ENCODE measurements at regions not wholly inside any gene's neighbourhood (a gene's known extent, or its start where the extent isn't known, plus 50 kb on each side); places are given as distances from the start of the nearest gene placed in this dataset.
A peak's percentile ranks its signal among the peaks of the same experiment; 100 is the strongest.

DNA sequence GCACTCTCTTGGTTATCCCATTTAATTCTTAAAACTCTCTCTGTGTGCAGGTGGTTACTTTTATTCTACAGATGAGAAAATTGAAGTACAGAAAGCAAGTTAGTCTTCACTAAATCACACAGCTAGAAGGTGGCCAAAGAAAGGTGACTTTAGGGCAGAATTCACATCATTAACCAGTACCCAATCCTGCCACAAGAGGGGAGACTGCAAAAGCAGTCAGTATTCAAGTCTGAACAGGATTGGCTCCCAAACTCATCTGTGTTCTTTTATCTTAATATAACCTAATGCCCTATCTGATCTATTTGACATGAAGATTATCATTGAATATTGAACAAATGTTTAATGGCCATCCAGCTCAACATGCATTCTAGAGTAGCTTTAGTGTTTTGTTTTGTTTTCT, 225.3 kb upstream of the FAM83B start:
- peak in 2 of 3 experiments; percentile 13 to 25 for TF ChIP-seq CTCF (IDR thresholded peaks at IDR 0.05; ENCODE audit: unreplicated experiment in 3 of 3)
- Mint-ChIP-seq H3K27ac (no peak overlapping the region), H3K4me1 (peaks cover 17% of the 10 kb centered on the region), H3K9me3 (no peaks in the 10 kb centered on the region), H3K27me3 (ENCODE audit: low read depth) (no peaks in the 10 kb centered on the region), H3K4me3 (no peak overlapping the region), H3K36me3 (ENCODE audit: low read depth) (no peaks in the 10 kb centered on the region)

- no peaks in the 10 kb centered on the region for H3K9me3 Mint-ChIP-seq
- H3K4me3 Mint-ChIP-seq = no peak overlapping the region
- H3K27ac Mint-ChIP-seq = no peak overlapping the region
- TF ChIP-seq CTCF (IDR thresholded peaks at IDR 0.05; ENCODE audit: unreplicated experiment in 3 of 3) = no peak
- no peaks in the 10 kb centered on the region for H3K4me1 Mint-ChIP-seq
- no peaks in the 10 kb centered on the region for H3K27me3 Mint-ChIP-seq (ENCODE audit: low read depth)
- no peaks in the 10 kb centered on the region for H3K36me3 Mint-ChIP-seq (ENCODE audit: low read depth)
Measured at GRCh38 chr6:54624216-54624615, 222.4 kb upstream of the FAM83B start.

DNA sequence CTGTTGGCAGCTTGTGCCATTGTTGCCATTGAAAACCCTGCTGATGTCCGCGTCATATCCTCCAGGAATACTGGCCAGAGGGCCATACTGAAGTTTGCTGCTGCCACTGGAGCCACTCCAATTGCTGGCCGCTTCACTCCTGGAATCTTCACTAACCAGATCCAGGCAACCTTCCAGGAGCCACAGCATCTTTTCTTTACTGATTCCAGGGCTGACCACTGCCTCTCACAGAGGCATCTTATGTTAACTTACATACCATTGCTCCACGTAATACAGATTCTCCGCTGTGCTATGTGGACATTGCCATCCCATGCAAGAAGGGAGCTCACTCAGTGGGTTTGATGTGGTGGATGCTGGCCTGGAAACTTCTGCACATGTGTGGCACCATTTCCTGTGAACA, 221.8 kb upstream of the FAM83B start:
- Mint-ChIP-seq H3K36me3 (ENCODE audit: low read depth) (no peaks in the 10 kb centered on the region), H3K27ac (no peak overlapping the region), H3K9me3 (no peaks in the 10 kb centered on the region), H3K4me3 (no peak overlapping the region), H3K4me1 (no peaks in the 10 kb centered on the region), H3K27me3 (ENCODE audit: low read depth) (no peaks in the 10 kb centered on the region)
- no peak for TF ChIP-seq CTCF (IDR thresholded peaks at IDR 0.05; ENCODE audit: unreplicated experiment in 3 of 3)

DNA sequence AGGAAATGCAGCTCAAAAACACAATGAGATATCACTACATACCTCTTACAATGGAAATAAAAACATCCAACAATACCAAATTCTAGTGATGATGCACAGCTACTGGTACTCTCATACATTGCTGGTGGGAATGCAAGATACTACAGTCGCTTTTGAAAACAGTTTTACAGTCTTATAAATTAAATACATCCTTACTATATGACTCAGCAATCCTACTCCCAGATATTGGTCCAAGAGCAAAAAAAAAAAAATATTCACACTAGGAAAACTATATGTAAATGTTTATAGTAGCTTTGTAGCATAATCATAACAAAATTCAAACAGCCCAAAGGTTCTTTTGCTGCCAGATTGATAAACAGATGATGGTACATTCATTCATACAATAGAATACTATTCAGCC, 217.4 kb upstream of the FAM83B start:
- Mint-ChIP-seq H3K4me3 (no peak overlapping the region), H3K27ac (no peak overlapping the region), H3K27me3 (ENCODE audit: low read depth) (no peaks in the 10 kb centered on the region), H3K9me3 (no peaks in the 10 kb centered on the region), H3K36me3 (ENCODE audit: low read depth) (no peaks in the 10 kb centered on the region), H3K4me1 (no peaks in the 10 kb centered on the region)
- TF ChIP-seq CTCF (IDR thresholded peaks at IDR 0.05; ENCODE audit: unreplicated experiment in 3 of 3) = no peak

GRCh38 chr6:54632984-54633565, 213.5 kb upstream of the FAM83B start:
- Mint-ChIP-seq H3K36me3 (ENCODE audit: low read depth) (no peaks in the 10 kb centered on the region), H3K27ac (no peak overlapping the region), H3K4me1 (no peaks in the 10 kb centered on the region), H3K4me3 (no peak overlapping the region), H3K9me3 (no peaks in the 10 kb centered on the region), H3K27me3 (ENCODE audit: low read depth) (no peaks in the 10 kb centered on the region)
- TF ChIP-seq CTCF (IDR thresholded peaks at IDR 0.05; ENCODE audit: unreplicated experiment in 3 of 3) = no peak

DNA sequence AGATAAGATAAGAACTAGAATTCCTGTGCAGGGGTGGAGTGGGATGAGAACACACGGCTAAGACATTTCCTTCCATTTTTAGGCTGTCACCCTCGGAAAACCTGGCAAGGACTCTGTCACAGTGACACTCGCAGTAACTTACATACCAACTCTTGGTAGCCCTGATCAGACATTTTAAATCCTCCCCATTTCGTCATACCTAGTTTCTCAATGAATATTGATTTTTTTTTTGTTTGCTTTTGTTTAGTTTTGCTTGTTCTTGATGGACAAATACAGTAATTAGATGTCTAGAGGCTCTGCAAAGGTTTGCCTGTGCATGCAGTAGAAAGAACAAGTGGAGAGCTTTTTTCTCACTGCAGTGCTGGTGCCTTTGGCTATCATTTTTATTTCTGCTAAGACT, 213.0 kb upstream of the FAM83B start:
- Mint-ChIP-seq H3K4me1 (no peaks in the 10 kb centered on the region), H3K27ac (no peak overlapping the region), H3K36me3 (ENCODE audit: low read depth) (no peaks in the 10 kb centered on the region), H3K9me3 (no peaks in the 10 kb centered on the region), H3K4me3 (no peak overlapping the region), H3K27me3 (ENCODE audit: low read depth) (no peaks in the 10 kb centered on the region)
- no peak for TF ChIP-seq CTCF (IDR thresholded peaks at IDR 0.05; ENCODE audit: unreplicated experiment in 3 of 3)

Measured in nephron (organoid).